Vagina (tissue), 2 donors: ENCODE measurements at regions not wholly inside any gene's neighbourhood (a gene's known extent, or its start where the extent isn't known, plus 50 kb on each side); places are given as distances from the start of the nearest gene placed in this dataset.

ENCODE experiments used
- DNase-seq, 2 donors: peaks; one replicate each; pipeline ENCODE4 v3.0.0-alpha.2; 2017; ENCODE audit errors: extremely low spot score in 2 of 2
- H3K27ac ChIP-seq: fragments of 200-600 bp; sonication (generic); one replicate; pipeline ENCODE4 v1.5.1; 2019
- H3K27me3 ChIP-seq: fragments of 200-600 bp; sonication (generic); one replicate; pipeline ENCODE4 v1.5.1; 2019
- H3K36me3 ChIP-seq, 2 donors: fragments of 200-600 bp; sonication (generic); one replicate each; pipeline ENCODE4 v1.5.1; 2017 to 2019
- H3K4me1 ChIP-seq: fragments of 200-600 bp; sonication (generic); one replicate; pipeline ENCODE4 v1.5.1; 2019
- H3K4me3 ChIP-seq, 2 donors: fragments of 200-600 bp; sonication (generic); 1 replicate in 1 of 2; 2 replicates in 1 of 2; pipeline ENCODE4 v1.5.1; 2016 to 2019
- H3K9me3 ChIP-seq: fragments of 200-600 bp; sonication (generic); one replicate; pipeline ENCODE4 v1.5.1; 2019
- POLR2A ChIP-seq, 2 donors: fragments of 450-650 bp; IDR thresholded peaks; one replicate each; pipeline ENCODE4 v1.6.1; 2017; ENCODE audit warnings: antibody characterized with exemption in 2 of 2, mild to moderate bottlenecking in 2 of 2, moderate library complexity in 2 of 2
- POLR2AphosphoS5 ChIP-seq, 2 donors: sonication (generic); formaldehyde crosslinking; IDR thresholded peaks; one replicate each; pipeline ENCODE4 v1.9.0; 2017; ENCODE audit warnings: antibody characterized with exemption in 2 of 2, mild to moderate bottlenecking in 2 of 2, low read depth in 1 of 2; ENCODE audit not compliant: insufficient read depth in 1 of 2
- intact Hi-C: fragments of 100-400 bp; cut with DNase I; formaldehyde crosslinking; loops from one replicate; pipeline ENCODE4 v1.15.1; 2023
- TF ChIP-seq, protein P1 (sequence below), 3 experiments: fragments of 450-650 bp in 2 of 3; fragments of 200-600 bp in 1 of 3; sonication (generic) in 1 of 3; IDR thresholded peaks; one replicate each; pipeline ENCODE4 v1.5.1; 2017 to 2019; ENCODE audit warnings: antibody characterized with exemption in 3 of 3, mild to moderate bottlenecking in 2 of 3, moderate library complexity in 2 of 3

- Histone ChIP-seq H3K27me3 (no peaks in the 10 kb centered on the region), H3K27ac (no peak overlapping the region)
- intact Hi-C loops, result no loop called here
Observed at GRCh38 chr15:95622843-95623242, 707.7 kb upstream of the NR2F2 start.

GRCh38 chr15:95624100-95624499 is 706.4 kb upstream of the NR2F2 start:
- Histone ChIP-seq H3K27ac (peak overlapping the region; percentile 35), H3K4me1 (no peaks in the 10 kb centered on the region), H3K36me3 (no peaks in the 10 kb centered on the region), H3K9me3 (no peaks in the 10 kb centered on the region), H3K27me3 (no peaks in the 10 kb centered on the region), H3K4me3 (no peak overlapping the region)
- TF ChIP-seq POLR2A (IDR thresholded peaks at IDR 0.05) (no peak), POLR2AphosphoS5 (IDR thresholded peaks at IDR 0.05; ENCODE audit: insufficient read depth in 1 of 2, low read depth in 1 of 2) (no peak)
- TF ChIP-seq, protein P1, sequence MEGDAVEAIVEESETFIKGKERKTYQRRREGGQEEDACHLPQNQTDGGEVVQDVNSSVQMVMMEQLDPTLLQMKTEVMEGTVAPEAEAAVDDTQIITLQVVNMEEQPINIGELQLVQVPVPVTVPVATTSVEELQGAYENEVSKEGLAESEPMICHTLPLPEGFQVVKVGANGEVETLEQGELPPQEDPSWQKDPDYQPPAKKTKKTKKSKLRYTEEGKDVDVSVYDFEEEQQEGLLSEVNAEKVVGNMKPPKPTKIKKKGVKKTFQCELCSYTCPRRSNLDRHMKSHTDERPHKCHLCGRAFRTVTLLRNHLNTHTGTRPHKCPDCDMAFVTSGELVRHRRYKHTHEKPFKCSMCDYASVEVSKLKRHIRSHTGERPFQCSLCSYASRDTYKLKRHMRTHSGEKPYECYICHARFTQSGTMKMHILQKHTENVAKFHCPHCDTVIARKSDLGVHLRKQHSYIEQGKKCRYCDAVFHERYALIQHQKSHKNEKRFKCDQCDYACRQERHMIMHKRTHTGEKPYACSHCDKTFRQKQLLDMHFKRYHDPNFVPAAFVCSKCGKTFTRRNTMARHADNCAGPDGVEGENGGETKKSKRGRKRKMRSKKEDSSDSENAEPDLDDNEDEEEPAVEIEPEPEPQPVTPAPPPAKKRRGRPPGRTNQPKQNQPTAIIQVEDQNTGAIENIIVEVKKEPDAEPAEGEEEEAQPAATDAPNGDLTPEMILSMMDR (IDR thresholded peaks at IDR 0.05), result no peak
- intact Hi-C loops, result no loop called here
- no peak for DNase-seq

More at GRCh38 chr15:95622843-95623242, 707.7 kb upstream of the NR2F2 start:
- H3K36me3 ChIP-seq, result no peaks in the 10 kb centered on the region
- DNase-seq, result no peak
- no peak overlapping the region for H3K4me3 ChIP-seq
- H3K4me1 ChIP-seq, result no peaks in the 10 kb centered on the region
- TF ChIP-seq, protein P1 (IDR thresholded peaks at IDR 0.05), result no peak
- TF ChIP-seq POLR2AphosphoS5 (IDR thresholded peaks at IDR 0.05; ENCODE audit: insufficient read depth in 1 of 2, low read depth in 1 of 2) (no peak), POLR2A (IDR thresholded peaks at IDR 0.05) (no peak)
- H3K9me3 ChIP-seq, result no peaks in the 10 kb centered on the region

- TF ChIP-seq, protein P1 (IDR thresholded peaks at IDR 0.05), result no peak
- no peak for TF ChIP-seq POLR2A (IDR thresholded peaks at IDR 0.05)
- TF ChIP-seq POLR2AphosphoS5 (IDR thresholded peaks at IDR 0.05; ENCODE audit: insufficient read depth in 1 of 2, low read depth in 1 of 2), result no peak
- Histone ChIP-seq H3K27ac (no peak overlapping the region), H3K36me3 (no peaks in the 10 kb centered on the region), H3K4me1 (no peaks in the 10 kb centered on the region), H3K9me3 (no peaks in the 10 kb centered on the region), H3K27me3 (no peaks in the 10 kb centered on the region), H3K4me3 (no peak overlapping the region)
- intact Hi-C loops, result no loop called here
- DNase-seq, result no peak
Observed at GRCh38 chr15:95624616-95625361, 705.7 kb upstream of the NR2F2 start.

GRCh38 chr15:95626501-95627361 is 703.8 kb upstream of the NR2F2 start:
- no peak overlapping the region for H3K4me3 ChIP-seq
- H3K9me3 ChIP-seq, result no peaks in the 10 kb centered on the region
- TF ChIP-seq POLR2A (IDR thresholded peaks at IDR 0.05), result no peak
- no peak for TF ChIP-seq POLR2AphosphoS5 (IDR thresholded peaks at IDR 0.05; ENCODE audit: insufficient read depth in 1 of 2, low read depth in 1 of 2)
- H3K36me3 ChIP-seq, result no peaks in the 10 kb centered on the region
- H3K4me1 ChIP-seq, result no peaks in the 10 kb centered on the region
- H3K27ac ChIP-seq, result no peak overlapping the region
- intact Hi-C loops, result no loop called here
- no peaks in the 10 kb centered on the region for H3K27me3 ChIP-seq
- no peak for DNase-seq

DNA sequence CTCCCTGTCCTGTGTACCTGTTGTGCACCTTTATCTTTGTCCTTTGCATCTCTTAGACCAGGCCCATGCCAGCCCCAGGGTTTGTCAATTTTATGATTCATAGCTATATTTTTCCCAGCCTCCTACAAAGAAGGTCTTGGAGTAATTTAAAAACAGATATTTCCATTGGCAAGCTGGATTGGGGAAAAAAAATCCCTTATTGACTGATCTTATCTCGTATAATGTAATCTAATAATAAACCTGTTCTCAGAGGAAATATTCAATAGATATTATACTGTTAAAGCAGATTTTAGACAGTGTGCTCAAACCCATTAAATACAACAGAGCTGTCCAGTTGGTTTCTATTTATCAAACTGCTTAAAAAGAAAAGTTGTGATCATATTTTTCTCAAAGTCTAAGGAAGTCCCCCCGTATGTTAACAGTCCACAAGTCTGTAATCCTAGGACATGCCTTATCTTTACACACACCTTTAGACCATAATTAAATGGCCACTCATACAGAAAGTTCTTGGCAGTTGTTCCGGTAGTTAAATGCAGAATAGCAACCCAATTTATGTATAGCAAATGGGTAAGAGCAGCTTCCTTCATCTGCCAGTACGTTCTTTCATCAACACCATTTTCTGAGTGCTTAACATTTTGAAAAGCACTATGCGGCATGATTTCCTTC is 700.9 kb upstream of the NR2F2 start:
- no peak for DNase-seq
- Histone ChIP-seq H3K4me1 (no peaks in the 10 kb centered on the region), H3K36me3 (no peaks in the 10 kb centered on the region), H3K4me3 (no peak overlapping the region), H3K9me3 (no peaks in the 10 kb centered on the region), H3K27ac (no peak overlapping the region), H3K27me3 (no peaks in the 10 kb centered on the region)
- intact Hi-C loops, result no loop called here
- TF ChIP-seq POLR2A (IDR thresholded peaks at IDR 0.05), result no peak
- no peak for TF ChIP-seq POLR2AphosphoS5 (IDR thresholded peaks at IDR 0.05; ENCODE audit: insufficient read depth in 1 of 2, low read depth in 1 of 2)
- TF ChIP-seq, protein P1 (IDR thresholded peaks at IDR 0.05), result no peak
